Activated T-cell treated with anti-CD3 and anti-CD28 coated beads for 1 hour (primary cell): ENCODE measurements at regions not wholly inside any gene's neighbourhood (a gene's known extent, or its start where the extent isn't known, plus 50 kb on each side); places are given as distances from the start of the nearest gene placed in this dataset.
"Not testable (repeated sequence)": the region's sequence is repeated elsewhere in the genome, so short reads cannot be mapped to it uniquely, and the experiment has no call there.

Experiments used
- DNase-seq: peaks from one replicate; pipeline ENCODE4 v3.0.0-alpha.2; 2020; ENCODE audit warnings: low read depth

DNA sequence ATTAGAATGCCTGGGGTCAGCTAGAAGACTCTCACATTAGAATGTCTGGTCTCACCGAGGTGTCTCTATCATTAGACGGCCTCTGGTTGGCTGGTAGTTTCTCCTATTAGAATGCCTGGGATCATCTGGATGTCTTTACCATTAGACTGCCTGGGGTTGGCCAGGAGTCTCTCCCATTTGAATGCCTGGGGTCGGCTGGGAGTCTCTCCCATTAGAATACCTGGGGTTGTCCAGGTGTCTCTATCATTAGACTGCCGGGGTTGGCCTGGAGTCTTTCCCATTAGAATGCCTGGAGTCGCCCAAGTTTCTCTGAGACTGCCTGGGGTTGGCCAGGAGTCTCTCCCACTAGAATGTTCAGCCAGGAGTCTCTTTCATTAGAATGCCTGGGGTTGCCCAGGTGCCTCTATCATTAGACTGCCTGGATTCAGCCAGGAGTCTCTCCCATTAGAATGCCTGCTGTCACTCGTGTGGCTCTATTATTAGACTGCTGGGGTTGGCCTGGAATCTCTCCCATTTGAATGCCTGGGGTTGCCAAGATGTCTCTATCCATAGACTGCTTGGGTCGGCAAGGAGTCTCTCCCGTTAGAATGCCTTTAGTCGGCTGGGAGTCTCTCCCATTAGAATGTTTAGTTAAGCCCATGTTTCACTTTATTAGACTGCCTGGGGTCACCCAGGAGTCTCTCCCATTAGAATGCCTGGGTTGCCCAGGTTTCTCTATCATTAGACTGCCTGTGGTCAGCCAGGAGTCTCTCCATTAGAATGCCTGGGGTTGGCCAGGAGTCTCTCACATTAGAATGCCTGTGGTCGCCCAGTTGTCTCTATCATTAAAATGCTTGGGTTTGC, 1467.8 kb downstream of the UQCRFS1 start:
- DNase-seq: no peak

DNA sequence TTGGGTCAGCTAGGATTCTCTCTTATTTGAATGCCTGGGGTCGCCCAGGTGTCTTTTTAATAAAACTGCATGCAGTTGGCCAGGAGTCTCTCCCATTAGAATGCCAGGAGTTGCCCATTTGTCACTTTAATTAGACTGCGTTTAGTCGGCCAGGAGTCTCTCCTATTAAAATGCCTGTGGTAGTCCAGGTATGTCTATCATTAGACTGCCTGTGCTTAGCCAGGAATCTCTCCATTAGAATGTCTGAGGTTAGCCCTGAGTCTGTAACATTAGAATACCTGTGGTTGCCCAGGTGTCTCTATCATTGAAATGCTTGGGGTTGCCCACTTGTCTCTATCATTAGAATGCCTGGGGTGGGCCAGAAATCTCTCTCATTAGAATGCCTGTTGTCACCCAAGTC, 1470.9 kb downstream of the UQCRFS1 start:
- no peak for DNase-seq

DNA sequence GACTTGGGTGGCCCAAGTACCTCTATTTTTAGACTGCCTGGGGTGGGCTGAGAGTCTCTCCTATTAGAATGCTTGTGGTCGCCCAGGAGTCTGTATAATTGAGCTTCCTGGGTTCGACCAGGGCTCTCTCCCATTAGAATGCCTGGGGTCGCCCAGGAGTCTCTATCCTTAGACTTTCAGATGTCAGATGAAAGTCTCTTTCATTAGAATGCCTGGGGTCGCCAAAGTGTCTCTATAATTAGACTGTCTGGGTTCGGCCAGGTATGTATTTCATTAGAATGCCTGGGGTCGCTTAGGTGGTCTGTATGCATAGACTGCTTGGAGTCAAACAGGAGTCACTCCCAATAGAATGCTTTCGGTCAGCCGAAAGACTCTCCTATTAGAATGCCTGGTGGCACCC, 1471.7 kb downstream of the UQCRFS1 start:
- DNase-seq: no peak

DNA sequence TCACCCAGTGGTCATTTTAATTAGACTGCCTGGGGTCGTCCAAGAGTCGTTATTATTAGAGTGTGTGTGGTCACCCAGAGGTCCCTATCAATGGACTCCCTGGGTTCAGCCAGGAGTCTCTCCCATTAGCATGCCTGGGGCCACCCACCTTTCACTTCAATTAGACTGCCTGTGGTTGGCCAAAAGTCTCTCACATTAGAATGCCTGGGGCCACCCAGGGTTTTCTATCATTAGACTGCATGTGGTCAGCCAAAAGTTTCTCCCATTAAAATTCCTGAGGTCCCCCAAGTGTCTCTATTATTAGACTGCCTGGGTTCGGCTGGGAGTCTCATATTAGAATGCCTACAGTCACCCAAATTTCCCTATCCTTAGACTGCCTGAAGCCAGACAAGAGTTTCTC, 1472.6 kb downstream of the UQCRFS1 start:
- no peak for DNase-seq

DNA sequence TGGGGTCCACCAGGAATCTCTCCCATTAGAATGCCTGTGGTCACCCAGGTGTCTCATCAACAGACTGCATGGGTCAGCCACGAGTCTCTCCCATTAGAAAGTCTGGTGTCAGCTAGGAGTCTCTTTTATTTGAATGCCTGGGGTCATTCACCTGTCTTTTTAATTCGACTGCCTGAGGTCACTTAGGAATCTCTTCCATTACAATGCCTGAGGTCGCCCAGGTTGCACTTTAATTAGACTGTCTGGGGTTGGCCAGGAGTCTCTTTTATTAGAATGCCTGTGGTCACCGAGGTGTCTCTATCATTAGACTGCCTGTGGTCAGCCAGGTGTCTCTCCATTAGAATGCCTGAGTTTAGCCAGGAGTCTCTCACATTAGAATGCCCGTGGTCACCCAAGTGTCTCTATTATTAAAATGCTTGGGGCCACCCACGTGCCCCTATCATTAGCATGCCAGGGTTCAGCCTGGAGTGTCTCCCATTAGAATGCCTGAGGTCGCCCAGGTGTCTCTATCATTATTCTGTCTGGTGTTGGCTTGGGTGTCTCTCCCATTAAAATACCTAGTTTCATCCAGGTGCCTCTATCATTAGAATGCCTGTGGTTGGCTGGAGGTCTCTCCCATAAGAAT, 1474.3 kb downstream of the UQCRFS1 start:
- DNase-seq: no peak

DNA sequence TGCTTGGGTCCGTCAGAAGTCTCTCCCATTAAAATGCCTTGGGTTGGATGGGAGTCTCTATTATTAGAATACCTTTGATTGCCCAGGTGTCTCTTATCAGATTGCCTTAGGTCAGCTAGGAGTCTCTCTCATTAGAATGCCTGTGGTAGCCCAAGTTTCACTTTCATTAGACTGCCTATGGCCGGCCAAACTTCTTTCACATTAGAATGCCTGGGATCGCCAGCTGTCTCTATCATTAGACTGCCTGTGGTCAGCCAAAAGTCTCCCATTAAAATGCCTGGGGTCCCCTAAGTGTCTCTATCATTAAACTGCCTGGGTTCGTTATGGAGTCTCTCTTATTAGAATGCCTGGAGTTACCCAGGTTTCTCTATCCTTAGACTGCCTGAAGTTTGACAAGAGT, 1476.7 kb downstream of the UQCRFS1 start:
- no peak for DNase-seq

DNA sequence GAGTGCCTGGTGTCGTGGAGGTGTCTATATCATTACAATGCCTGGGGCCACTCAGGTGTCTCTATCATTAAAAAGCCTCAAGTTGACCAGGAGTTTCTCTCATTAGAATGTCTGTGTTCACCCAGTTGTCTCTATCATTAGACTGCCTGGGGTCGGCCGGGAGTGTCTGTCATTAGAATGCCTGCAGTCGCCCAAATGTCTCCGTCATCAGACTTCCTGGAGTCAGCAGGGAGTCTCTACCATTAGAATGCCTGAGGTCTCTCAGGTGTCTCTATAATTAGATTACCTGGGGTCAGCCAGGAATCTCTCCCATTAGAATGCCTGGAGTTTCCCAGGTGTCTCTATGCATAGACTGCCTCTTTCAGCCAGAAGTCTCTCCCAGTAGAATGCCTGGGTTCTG, 1477.6 kb downstream of the UQCRFS1 start:
- no peak for DNase-seq

DNA sequence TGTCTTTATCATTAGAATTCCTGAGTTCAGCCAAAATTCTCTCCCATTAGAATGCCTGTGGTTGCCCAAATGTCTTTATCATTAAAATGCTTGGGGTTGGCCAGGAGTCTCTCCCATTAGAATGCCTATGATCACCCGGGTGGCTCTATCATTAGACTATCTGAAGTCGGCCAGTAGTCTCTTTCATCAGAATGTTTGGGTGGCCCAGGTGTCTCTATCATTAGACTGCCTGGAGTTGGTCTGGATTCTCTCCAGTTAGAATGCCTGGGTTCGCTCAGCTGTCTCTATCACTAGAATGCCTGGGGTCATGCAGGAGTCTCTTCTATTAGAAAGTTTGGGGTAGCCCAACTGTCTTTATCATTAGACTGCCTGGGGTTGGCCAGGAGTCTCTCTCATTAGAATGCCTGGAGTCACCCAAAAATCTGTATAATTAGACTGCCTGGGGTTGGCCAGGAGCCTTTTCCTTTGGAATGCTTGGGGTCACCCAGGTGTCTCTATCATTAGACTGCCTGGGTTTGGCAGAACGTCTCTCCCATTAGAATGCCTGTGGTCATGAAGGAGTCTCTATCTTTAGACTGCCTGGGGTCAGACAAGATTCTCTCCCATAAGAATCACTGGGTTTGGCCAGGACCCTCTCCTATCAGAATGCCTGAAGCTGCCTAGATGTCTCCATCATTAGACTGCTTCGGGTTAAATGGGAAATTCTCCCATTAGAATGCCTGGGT, 1478.3 kb downstream of the UQCRFS1 start:
- no peak for DNase-seq

DNA sequence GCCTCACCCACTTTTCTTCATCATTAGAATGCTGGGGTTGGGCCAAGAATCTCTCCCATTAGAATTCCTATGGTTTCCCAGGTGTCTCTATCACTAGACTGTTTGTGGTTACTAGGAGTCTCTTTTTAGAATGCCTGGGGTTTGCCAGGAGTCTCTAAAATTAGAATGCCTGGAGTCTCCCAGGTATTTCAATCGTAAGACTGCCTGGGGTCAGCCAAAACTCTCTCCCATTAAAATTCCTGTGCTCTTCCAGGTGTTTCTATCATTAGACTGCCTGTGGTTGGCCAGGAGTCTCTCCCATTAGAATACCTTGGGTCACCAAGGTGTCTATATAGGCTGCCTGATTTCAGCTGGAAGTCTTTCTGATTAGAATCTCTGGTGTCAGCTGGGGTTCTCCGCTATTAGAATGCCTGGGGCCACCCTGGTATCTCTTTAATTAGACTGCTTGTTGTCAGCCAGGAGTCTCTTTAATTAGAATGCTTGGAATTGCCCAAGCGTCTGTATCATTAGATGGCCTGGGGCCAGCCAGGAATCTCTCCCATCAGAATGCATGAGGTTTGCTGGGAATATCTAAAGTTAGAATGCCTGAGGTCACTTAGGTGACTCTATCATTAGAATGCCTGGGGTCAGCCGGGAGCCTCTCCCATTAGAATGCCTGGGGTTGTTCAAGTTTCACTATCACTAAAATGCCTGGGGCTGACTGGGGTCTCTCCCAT, 1479.2 kb downstream of the UQCRFS1 start:
- no peak for DNase-seq

DNA sequence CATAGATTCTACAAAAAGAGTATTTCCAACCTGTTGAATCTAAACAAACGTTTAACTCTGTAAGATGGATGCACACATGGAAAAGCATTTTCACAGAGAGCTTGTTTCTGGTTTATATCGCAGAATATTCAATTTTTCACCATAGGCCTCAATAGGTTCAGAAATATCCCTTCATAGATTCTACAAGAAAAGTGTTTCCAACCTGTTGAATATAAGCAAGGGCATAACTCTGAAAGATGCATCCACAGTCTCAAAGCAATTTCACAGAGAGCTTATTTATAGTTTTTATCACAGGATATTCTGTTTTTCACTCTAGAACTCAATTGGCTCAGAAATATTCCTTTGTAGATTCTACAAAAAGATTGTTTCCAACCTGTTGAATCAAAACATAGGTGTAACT, 1483.6 kb downstream of the UQCRFS1 start:
- DNase-seq: no peak

DNA sequence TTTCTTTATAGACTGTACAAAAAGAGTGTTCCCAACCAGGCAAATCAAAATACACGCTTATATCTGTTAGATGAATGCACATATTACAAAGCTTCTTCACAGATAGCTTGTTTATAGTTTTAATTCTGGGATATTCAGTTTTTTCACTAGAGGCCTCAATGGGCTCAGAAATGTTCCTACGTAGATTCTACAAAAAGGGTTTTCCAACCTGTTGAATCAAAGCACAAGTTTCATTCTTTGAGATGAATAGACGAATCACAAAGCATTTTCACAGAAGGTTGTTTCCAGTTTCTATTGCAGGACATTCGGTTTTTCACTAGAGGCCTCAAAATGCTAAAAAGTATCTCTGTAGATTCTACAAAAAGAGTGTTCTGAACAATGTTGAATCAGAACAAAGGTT, 1490.3 kb downstream of the UQCRFS1 start:
- DNase-seq: no peak

DNA sequence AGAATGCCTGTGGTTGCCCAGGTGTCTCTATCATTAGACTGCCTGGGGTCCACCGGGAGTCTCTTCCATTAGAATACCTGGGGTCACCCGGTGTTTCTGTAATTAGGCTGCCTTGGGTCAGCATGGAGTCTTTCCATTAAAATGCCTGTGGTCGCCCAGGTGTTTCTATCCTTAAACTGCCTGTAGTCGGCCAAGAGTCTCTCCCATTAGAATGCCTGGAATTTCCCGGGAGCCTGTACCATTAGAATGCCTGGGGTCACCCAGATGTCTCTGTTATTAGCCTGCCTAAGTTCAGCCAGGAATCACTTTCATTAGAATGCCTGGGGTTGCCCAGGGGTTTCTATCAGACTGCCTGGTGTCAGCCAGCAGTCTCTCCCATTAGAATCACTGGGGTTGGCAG, 1492.8 kb downstream of the UQCRFS1 start:
- DNase-seq: no peak

DNA sequence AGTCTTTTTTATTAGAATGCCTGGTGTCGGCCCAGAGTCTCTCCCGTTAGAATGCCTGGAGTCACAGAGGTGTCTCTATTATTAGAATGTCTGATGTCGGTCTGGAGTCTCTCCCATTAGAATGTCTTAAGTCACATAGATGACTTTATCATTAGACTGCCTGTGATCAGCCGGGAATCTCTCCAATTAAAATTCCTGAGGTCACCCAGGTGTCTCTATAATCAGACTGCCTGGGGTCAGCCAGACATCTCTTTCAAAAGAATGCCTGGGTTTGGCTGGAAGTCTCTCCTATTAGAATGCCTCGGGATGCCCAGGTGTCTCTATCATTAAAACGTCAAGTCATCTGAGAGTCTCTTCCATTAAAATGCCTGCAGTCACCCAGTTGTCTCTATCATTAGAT, 1493.9 kb downstream of the UQCRFS1 start:
- no peak for DNase-seq

DNA sequence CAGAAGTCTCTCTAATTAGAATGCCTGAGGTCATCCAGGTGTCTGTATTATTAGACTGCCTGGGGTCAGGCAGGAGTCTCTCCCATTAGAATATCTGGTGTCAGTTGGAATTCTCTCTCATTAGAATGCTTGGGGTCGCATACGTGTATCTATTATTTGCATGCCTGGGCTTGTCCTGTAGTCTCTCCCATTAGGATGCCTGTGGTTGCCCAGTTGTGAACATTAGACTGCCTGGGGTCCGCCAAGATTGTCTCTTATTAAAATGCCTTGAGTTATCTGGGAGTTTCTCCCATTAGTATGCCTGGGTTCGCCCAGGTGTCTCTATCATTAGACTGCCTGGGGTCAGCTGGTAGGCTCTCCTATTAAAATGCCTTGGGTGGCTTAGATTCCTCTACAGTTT, 1494.7 kb downstream of the UQCRFS1 start:
- DNase-seq: no peak

DNA sequence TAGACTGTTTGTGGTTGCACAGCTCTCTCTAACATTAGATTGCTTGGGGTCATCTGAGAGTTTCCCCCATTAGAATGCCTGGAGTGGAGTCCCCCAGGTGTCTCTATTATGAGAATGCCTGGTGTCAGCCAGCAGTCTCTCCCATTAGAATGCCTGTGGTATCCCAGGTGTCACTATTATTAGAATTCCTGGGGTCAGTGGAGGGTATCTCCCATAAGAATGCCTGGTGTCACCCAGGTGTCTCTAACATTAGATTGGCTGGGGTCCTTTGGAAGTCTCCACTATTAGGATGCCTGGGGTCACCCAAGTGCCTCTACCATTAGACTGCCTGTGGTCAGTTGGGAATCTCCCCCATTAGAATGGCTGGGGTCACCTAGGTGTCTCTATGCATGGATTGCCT, 1495.1 kb downstream of the UQCRFS1 start:
- DNase-seq: no peak

DNA sequence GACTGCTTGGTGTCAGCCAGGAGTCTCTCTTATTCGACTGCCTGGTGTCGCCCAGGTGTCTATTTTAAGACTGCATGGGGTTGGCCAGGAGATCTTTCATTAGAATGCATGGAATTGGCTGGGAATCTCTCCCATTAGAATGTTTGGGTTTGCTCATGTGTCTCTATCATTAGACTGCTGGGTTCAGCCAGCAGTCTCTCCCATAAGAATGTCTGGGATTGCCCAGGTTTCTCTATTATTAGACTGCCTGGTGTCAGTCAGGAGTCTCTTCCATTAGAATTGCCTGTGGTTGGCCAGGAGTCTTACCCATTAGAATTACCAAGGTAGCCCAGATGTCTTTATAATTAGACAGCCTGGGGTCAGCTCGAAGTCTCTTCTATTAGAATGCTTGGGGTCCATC, 1496.0 kb downstream of the UQCRFS1 start:
- no peak for DNase-seq

DNA sequence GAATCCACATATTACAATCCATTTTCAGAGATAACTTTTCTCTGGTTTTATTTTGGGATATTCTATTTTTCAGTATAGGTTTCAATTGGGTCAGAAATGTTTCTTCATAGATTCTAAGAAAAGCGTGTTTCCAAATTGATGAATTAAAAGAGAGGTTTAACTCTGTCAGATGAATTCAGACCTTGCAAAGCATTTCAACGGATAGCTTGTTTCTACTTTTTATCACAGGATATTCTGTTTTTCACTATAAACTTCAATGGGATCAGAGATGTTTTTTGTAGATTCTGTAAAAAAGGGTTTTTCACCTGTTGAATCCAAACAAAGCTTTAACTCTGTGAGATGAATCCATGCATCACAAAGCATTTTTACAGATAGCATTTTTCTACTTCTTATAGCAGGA, 1498.1 kb downstream of the UQCRFS1 start:
- DNase-seq: no peak

DNA sequence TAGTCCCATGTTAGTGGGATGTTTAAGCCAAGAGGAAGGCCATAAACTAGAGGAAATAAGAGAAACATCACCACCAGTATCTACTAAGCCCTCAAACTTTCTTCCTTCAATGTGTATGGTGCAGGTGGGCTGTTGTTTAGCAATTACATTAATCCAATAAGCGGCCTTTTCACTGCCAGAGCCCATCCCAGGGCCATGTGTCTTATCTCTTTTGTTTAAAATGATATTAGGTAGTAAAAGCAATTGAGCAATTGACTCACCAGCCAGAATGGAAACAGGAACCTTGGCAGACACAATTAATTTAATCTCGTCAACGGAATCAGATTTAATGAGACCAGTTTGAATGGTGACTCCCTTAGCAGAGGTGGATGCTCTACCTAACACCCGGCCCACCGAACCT, 1503.5 kb downstream of the UQCRFS1 start:
- DNase-seq: no peak

DNA sequence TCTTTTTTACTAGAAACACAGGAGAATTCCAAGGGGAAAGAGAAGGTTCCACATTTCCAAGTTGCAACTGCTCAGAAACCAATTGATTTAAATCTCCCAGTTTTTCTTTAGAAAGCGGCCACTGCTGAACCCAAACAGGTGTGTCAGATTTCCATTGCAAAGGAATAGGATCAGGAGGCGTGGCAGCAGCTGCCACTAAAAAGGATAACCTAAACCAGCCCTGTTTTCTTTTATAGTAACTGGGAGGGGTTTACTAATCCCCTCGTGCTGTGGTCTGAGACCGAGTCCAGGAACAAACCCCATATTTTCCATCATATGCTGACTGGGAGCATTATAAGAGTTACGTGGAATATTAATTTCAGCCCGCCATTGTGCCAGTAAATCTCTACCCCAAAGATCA, 1504.0 kb downstream of the UQCRFS1 start:
- not testable (repeated sequence) for DNase-seq

DNA sequence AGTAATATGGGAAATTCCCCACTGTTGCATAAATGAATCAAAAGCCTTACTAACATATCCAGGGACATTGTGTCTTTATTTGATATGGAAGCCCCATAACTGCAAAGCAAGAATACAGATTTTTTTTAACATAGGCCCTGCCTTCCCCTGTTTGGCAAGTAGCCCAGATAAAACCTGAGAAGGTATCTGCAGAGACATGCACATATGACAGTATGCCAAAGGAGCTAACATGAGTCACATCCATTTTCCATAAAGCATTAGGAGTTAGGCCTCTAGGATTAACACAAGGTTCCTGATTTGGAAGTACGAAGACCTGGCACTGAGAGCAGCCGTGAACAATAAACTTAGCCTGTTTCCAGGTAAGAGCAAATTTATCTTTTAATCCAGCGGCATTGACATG, 1505.9 kb downstream of the UQCRFS1 start:
- not testable (repeated sequence) for DNase-seq

DNA sequence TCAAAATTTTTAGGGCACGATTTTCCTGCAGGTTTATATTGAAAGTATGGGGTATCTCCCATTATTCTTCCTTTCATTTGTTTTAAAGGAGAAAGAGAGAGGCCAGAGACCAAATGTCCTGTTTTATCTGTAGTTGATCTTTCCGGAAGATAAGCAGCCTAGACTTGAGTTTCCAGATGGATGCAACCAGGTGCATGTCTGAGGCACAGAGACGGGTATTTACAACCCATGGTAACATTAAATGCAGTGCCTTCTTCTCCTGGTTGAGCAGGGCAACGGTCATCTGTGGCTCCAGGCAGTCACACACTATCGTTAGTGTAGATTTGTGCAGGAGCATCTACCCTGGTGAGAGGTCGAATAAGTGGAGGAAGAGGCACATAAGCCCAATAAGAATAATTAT, 1507.1 kb downstream of the UQCRFS1 start:
- no peak for DNase-seq

DNA sequence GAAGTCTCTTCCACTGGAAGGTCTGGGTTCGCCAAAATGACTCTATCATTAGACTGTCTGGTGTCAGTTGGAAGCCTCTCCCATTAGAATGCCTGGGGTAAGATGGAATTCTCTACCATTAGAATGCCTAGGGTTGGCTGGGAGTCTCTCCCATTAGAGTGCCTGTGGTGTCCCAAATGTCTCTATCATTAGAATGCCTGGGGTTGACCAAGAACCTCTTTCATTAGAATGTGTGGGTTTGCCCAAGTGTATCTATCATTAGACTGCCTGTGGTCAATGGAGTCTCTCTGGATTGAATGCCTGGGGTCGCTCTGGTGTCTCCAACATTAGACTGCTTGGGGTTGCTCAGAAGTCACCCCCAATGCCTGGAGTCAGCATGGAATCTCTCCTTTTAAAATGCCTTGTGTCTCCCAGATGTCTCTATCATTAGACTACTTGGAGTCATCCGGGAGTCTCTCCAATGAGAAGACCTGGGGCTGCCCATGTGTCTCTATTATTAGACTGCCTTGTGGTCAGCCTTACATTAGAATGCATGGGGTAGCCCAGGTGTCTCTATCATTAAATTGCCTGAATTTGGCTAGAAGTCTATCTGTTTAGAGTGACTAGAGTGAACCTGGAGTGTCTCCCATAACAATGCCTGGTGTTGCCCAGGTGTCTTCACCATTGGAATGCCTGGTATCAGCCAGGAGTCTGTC, 1518.4 kb downstream of the UQCRFS1 start:
- no peak for DNase-seq
